RWPE1 (cell line): ENCODE measurements at regions not wholly inside any gene's neighbourhood (a gene's known extent, or its start where the extent isn't known, plus 50 kb on each side); places are given as distances from the start of the nearest gene placed in this dataset.
A peak's percentile ranks its signal among the peaks of the same experiment; 100 is the strongest.
"Not testable (repeated sequence)": the region's sequence is repeated elsewhere in the genome, so short reads cannot be mapped to it uniquely, and the experiment has no call there.

Source experiments
- CTCF ChIA-PET: fragments of 350-600 bp; sonication (Branson Sonifier 250); formaldehyde crosslinking; extraction: SDS; loops from one replicate; lab custom pipeline; 2021; lab: Yijun Ruan, JAX
- POLR2A ChIA-PET: fragments of 400-600 bp; formaldehyde crosslinking; extraction: SDS; loops from one replicate; lab custom pipeline; 2020; ENCODE audit warnings: antibody characterized with exemption; ENCODE audit not compliant: low non-redundant PET; lab: Yijun Ruan, JAX
- DNase-seq: peaks from one replicate; pipeline ENCODE4 v3.0.0; 2012; ENCODE audit warnings: low spot score
- H3K27ac ChIP-seq: fragments of 450-650 bp; 2 replicates; pipeline ENCODE4 v1.5.1; 2017
- TF ChIP-seq, protein P1 (sequence below): fragments of 450-650 bp; conservative IDR thresholded peaks from 2 replicates; pipeline ENCODE4 v1.5.1; 2017; ENCODE audit warnings: low read depth, mild to moderate bottlenecking

DNA sequence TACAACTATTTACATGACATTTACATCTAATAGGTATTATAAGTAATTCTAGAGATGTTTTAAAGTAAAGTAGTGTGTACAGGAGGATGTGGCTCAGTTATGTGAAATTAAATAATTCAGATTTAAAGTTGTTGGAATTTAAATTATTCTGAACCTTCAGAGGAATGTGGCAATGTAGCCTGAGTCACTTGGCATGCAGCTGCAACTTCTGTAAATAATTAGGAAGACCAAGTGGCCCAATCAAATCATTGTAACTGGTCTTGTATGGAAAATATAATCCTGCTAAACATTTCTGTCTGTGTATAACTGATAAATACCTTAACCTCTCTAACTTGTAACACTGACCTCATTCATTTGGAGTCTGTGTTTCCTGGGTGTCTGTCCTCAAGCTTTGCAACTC lies 828.9 kb downstream of the GLUD2 start:
- no peak overlapping the region for H3K27ac ChIP-seq
- TF ChIP-seq, protein P1, sequence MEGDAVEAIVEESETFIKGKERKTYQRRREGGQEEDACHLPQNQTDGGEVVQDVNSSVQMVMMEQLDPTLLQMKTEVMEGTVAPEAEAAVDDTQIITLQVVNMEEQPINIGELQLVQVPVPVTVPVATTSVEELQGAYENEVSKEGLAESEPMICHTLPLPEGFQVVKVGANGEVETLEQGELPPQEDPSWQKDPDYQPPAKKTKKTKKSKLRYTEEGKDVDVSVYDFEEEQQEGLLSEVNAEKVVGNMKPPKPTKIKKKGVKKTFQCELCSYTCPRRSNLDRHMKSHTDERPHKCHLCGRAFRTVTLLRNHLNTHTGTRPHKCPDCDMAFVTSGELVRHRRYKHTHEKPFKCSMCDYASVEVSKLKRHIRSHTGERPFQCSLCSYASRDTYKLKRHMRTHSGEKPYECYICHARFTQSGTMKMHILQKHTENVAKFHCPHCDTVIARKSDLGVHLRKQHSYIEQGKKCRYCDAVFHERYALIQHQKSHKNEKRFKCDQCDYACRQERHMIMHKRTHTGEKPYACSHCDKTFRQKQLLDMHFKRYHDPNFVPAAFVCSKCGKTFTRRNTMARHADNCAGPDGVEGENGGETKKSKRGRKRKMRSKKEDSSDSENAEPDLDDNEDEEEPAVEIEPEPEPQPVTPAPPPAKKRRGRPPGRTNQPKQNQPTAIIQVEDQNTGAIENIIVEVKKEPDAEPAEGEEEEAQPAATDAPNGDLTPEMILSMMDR = no peak

DNA sequence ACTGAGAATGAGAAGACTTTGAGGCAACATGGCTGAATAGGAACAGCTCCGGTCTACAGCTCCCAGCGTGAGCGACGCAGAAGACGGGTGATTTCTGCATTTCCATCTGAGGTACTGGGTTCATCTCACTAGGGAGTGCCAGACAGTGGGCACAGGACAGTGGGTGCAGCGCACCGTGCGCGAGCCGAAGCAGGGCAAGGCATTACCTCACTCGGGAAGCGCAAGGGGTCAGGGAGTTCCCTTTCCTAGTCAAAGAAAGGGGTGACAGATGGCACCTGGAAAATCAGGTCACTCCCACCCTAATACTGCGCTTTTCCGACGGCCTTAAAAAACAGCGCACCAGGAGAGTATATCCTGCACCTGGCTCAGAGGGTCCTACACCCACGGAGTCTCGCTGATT lies 829.9 kb downstream of the GLUD2 start:
- CTCF ChIA-PET = interaction anchor here (0.6 kb wide), 1 partner anchor 1427 kb away, joined by 3 read pairs; no protein-coding TSS in a partner anchor
- DNase-seq, H3K27ac ChIP-seq, POLR2A ChIA-PET: not testable (repeated sequence)

More for the DNA sequence above, 828.9 kb downstream of the GLUD2 start:
- ChIA-PET POLR2A (no interaction called here), CTCF (no interaction called here)
- peak; percentile 27 for DNase-seq

DNA sequence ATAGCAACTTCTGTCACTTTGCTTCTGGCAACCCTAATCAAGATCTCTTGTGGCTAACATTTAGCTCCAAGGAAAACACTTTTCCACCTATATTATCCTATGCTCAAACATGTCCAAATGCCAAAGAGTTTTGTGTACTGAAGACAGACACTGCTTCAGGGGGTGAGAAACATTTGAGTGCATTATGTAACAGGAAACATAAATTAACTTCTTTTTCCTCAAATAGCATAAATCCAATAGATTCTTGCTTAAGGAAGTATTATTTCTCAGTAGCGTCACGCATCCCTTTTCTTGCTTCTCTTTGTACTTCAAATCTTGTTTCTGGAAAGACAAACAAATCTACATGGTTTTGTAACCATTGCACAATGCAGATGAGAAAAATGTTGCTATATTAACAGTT lies 839.1 kb downstream of the GLUD2 start:
- TF ChIP-seq, protein P1 = no peak
- no peak overlapping the region for H3K27ac ChIP-seq
- ChIA-PET POLR2A (no interaction called here), CTCF (no interaction called here)
- peak; percentile 1 for DNase-seq

DNA sequence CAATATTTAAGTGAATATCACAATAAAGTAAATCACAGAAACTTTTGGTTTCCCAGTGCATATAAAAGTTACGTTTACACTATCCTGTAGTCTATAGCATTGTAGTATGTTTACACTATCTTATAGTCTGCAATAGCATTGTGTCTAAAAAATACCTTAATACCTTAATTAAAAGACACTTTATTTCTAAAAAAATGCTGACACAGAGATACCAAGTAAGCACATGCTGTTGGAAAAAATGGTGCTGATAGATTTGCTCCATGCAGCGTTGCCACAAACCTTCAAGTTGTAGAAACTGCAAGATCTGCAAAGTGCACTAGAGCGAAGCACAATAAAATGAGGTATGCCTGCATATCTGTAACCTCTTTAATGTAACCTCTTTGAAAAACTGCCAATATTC lies 847.3 kb downstream of the GLUD2 start:
- no peak for DNase-seq
- ChIA-PET CTCF (no interaction called here), POLR2A (no interaction called here)
- TF ChIP-seq, protein P1 = no peak
- no peak overlapping the region for H3K27ac ChIP-seq

DNA sequence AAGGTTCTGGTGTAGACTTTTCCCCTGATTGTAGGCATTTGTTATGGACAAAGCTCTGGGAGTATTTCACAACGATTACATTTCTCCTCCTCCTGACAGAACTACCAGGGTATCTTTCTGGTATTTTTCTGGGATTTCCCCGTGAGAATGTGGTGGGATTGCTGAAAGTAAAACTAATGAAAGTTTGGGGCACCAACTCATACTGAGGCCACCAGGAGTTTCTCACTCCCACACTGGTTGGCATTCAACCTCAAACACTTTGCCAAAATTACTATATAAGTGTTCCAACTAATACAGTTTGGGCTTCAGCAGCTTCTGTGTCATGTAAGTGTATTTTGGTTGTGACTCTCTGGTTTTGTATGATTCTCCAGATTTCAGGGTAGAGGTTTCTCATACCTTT lies 855.1 kb downstream of the GLUD2 start:
- no peak for DNase-seq
- POLR2A ChIA-PET = no interaction called here
- H3K27ac ChIP-seq = no peak overlapping the region
- CTCF ChIA-PET = interaction anchor here (0.6 kb wide), 1 partner anchor 131 kb away, joined by 3 read pairs; no protein-coding TSS in a partner anchor
- TF ChIP-seq, protein P1 = no peak

DNA sequence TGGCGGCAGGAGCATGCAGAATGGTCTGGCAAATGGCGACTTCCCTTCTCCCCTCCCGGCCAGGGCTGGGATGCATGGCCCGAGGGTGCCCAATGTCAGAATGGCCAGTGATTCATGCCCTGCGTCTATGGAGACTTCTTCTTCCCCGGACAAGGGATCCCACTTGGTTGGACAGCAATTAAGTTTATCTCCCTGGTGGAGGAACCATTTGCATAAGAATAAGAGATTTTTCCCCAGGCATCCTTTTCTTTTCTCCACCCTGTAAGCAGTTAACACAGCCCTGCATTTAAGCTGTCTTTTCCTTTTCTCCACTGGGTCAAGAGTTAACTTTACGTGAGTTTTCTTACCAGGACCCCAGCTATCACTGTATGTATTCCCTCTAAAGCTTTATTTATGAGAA lies 856.6 kb downstream of the GLUD2 start:
- CTCF ChIA-PET = no interaction called here
- no peak for DNase-seq
- POLR2A ChIA-PET = no interaction called here
- TF ChIP-seq, protein P1 = no peak
- no peak overlapping the region for H3K27ac ChIP-seq

DNA sequence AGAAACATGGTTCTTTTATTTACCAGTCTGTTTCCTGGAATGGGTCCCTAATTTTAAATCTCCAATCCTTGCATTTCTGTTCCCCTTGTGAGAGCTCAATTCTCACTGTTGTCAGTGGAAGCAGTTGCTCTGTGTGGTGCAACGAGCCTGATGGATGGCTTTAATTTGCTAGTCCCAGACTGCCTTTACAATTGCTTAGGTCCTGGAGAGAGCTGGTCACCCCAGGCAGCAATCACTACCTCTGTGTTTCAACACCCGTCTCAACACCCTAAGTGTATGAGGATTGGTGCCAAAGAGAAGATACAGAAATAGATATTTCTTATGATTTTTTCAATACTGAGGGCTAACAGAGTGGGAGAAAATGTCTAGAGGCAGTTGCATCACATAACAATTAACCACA lies 873.8 kb downstream of the GLUD2 start:
- POLR2A ChIA-PET = no interaction called here
- TF ChIP-seq, protein P1 = no peak
- no peak for DNase-seq
- no peak overlapping the region for H3K27ac ChIP-seq
- CTCF ChIA-PET = no interaction called here
